ENCODE measurements at regions not wholly inside any gene's neighbourhood (a gene's known extent, or its start where the extent isn't known, plus 50 kb on each side); places are given as distances from the start of the nearest gene placed in this dataset.

DNA sequence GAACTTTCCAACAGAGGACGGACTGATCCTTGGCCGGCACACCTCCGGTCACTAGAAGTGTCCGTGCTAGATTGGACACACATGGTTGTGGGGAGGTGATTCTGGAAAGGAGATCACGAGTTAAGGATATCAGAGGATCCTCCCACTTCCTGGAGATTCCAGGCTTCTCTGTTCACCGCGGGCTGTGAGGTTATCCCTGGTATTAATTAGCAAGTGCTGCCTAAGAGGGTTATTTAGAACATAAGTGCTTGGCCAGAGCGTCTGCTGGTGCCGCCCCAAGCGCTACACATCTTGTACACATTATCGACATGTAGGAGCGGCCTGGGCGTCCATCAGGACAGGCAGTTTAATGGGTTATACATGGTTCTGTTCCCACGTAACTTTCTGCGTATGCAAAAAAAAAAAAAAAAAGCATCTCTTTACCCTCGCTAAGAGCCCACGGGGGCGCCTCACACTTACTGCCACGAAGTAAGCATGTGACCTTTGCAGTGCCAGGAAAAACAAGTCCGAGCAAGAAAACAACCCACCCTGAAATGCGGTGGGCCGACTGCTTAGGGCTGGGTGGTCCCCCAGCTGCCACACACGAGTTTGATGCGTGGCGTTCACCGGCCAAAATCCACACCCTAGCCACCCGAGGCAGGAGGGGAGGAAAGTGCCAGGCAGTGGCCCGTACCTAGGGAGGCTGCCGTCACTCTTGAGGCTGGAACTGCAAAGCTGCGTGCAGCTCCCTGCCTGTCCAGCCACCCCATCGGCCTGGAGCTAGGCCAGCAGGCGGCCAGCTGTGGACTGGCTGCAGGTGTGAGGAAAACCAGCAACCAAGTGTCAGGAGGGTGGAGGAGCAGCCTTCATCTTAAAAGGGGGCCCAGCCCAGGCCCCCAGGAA lies 78.0 kb downstream of the CPN2 start:
- peak; percentile 55 for DNase-seq (ENCODE audit: low spot score)

GRCh38 chr3:194273743-194274310 lies 77.3 kb downstream of the CPN2 start:
- H2AFZ ChIP-seq: no peak overlapping the region
- no peaks in the 10 kb centered on the region for H3K9me2 ChIP-seq (replicated peaks; ENCODE audit: insufficient read depth)
- TF ChIP-seq EZH2 (IDR thresholded peaks at IDR 0.05; ENCODE audit: borderline replicate concordance) (no peak), EZH2phosphoT487 (IDR thresholded peaks at IDR 0.05; ENCODE audit: low read depth, severe bottlenecking, unreplicated experiment) (no peak)
- TF ChIP-seq, protein P1, sequence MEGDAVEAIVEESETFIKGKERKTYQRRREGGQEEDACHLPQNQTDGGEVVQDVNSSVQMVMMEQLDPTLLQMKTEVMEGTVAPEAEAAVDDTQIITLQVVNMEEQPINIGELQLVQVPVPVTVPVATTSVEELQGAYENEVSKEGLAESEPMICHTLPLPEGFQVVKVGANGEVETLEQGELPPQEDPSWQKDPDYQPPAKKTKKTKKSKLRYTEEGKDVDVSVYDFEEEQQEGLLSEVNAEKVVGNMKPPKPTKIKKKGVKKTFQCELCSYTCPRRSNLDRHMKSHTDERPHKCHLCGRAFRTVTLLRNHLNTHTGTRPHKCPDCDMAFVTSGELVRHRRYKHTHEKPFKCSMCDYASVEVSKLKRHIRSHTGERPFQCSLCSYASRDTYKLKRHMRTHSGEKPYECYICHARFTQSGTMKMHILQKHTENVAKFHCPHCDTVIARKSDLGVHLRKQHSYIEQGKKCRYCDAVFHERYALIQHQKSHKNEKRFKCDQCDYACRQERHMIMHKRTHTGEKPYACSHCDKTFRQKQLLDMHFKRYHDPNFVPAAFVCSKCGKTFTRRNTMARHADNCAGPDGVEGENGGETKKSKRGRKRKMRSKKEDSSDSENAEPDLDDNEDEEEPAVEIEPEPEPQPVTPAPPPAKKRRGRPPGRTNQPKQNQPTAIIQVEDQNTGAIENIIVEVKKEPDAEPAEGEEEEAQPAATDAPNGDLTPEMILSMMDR (IDR thresholded peaks at IDR 0.05; ENCODE audit: poor library complexity): no peak
- H3K27ac ChIP-seq: peak overlapping the region; percentile 69
- no peaks in the 10 kb centered on the region for H3K27me3 ChIP-seq
- no peak overlapping the region for H3K4me2 ChIP-seq
- no peaks in the 10 kb centered on the region for H4K20me1 ChIP-seq (ENCODE audit: insufficient read depth, poor library complexity, severe bottlenecking)
- H3K79me2 ChIP-seq: no peaks in the 10 kb centered on the region
- no peaks in the 10 kb centered on the region for H3K36me3 ChIP-seq (replicated peaks; ENCODE audit: insufficient read depth, low read depth)
- H3K4me3 ChIP-seq: no peak overlapping the region
- H3K9me3 ChIP-seq (ENCODE audit: low read depth): no peaks in the 10 kb centered on the region
- WGBS (ENCODE audit: low lambda C conversion rate, missing lambda C conversion rate): 88% methylated on average over 7 of the region's 7 CpGs
- peaks cover 61% of the 10 kb centered on the region for H3K4me1 ChIP-seq (ENCODE audit: insufficient read depth)
- DNase-seq (ENCODE audit: low spot score): no peak

More for the DNA sequence above, 78.0 kb downstream of the CPN2 start:
- WGBS (ENCODE audit: low lambda C conversion rate, missing lambda C conversion rate): 60% methylated on average over 32 of the region's 32 CpGs
- no peaks in the 10 kb centered on the region for H3K79me2 ChIP-seq
- H2AFZ ChIP-seq: no peak overlapping the region
- H3K27me3 ChIP-seq: no peaks in the 10 kb centered on the region
- no peaks in the 10 kb centered on the region for H3K9me3 ChIP-seq (ENCODE audit: low read depth)
- peak overlapping the region; percentile 76 for H3K27ac ChIP-seq
- no peaks in the 10 kb centered on the region for H3K9me2 ChIP-seq (replicated peaks; ENCODE audit: insufficient read depth)
- no peak overlapping the region for H3K4me2 ChIP-seq
- TF ChIP-seq EZH2 (IDR thresholded peaks at IDR 0.05; ENCODE audit: borderline replicate concordance) (no peak), EZH2phosphoT487 (IDR thresholded peaks at IDR 0.05; ENCODE audit: low read depth, severe bottlenecking, unreplicated experiment) (no peak)
- TF ChIP-seq, protein P1 (IDR thresholded peaks at IDR 0.05; ENCODE audit: poor library complexity): no peak
- H4K20me1 ChIP-seq (ENCODE audit: insufficient read depth, poor library complexity, severe bottlenecking): no peaks in the 10 kb centered on the region
- H3K4me3 ChIP-seq: no peak overlapping the region
- peaks cover 54% of the 10 kb centered on the region for H3K4me1 ChIP-seq (ENCODE audit: insufficient read depth)
- H3K36me3 ChIP-seq (replicated peaks; ENCODE audit: insufficient read depth, low read depth): no peaks in the 10 kb centered on the region

- H4K20me1 ChIP-seq (ENCODE audit: insufficient read depth, poor library complexity, severe bottlenecking): no peaks in the 10 kb centered on the region
- H3K27ac ChIP-seq: peak overlapping the region; percentile 69
- no peak overlapping the region for H2AFZ ChIP-seq
- no peak overlapping the region for H3K4me2 ChIP-seq
- no peaks in the 10 kb centered on the region for H3K36me3 ChIP-seq (replicated peaks; ENCODE audit: insufficient read depth, low read depth)
- no peaks in the 10 kb centered on the region for H3K9me3 ChIP-seq (ENCODE audit: low read depth)
- no peaks in the 10 kb centered on the region for H3K79me2 ChIP-seq
- TF ChIP-seq, protein P1 (IDR thresholded peaks at IDR 0.05; ENCODE audit: poor library complexity): no peak
- no peak for TF ChIP-seq EZH2 (IDR thresholded peaks at IDR 0.05; ENCODE audit: borderline replicate concordance)
- peaks cover 61% of the 10 kb centered on the region for H3K4me1 ChIP-seq (ENCODE audit: insufficient read depth)
- H3K9me2 ChIP-seq (replicated peaks; ENCODE audit: insufficient read depth): no peaks in the 10 kb centered on the region
- 65% methylated on average over 4 of the region's 4 CpGs for WGBS (ENCODE audit: low lambda C conversion rate, missing lambda C conversion rate)
- no peak overlapping the region for H3K4me3 ChIP-seq
- no peak for DNase-seq (ENCODE audit: low spot score)
- H3K27me3 ChIP-seq: no peaks in the 10 kb centered on the region
Measured at GRCh38 chr3:194274424-194275085, 76.6 kb downstream of the CPN2 start.
